ENCODE measurements at regions not wholly inside any gene's neighbourhood (a gene's known extent, or its start where the extent isn't known, plus 50 kb on each side); places are given as distances from the start of the nearest gene placed in this dataset.

DNA sequence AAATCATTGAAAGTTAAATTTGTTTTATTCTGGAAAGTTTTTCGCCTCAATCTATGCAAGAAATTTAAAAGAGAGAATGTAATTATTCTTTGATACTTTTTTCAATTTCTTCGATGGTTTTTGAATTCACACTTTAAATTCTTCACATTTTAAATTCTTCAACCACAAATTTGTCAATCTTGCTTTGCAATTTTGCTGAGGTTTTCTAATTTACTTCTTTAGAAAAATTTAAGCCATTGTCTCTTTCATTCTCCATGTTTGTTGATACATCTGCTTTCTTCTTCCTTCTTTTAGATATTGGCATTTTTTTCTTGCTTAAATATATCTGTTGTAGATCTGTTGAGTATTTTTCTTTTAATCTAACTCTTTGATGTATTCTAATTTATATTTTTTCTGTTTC lies 301.9 kb upstream of the DSEL start:
- FAIRE-seq = no peak
- TF ChIP-seq PAX5 (IDR thresholded peaks at IDR 0.05; ENCODE audit: insufficient read depth, low read length, severe bottlenecking) (no peak), SPI1 (IDR thresholded peaks at IDR 0.05; ENCODE audit: low read depth, low read length) (no peak), POLR2AphosphoS5 (IDR thresholded peaks at IDR 0.05; ENCODE audit: low read depth, low read length) (no peak), POU2F2 (IDR thresholded peaks at IDR 0.05; ENCODE audit: low read depth, low read length) (no peak), TAF1 (IDR thresholded peaks at IDR 0.05; ENCODE audit: low read depth, low read length) (no peak), POLR2A (IDR thresholded peaks at IDR 0.05; ENCODE audit: low read depth, low read length) (no peak)

GRCh38 chr18:67815280-67815679 lies 298.8 kb upstream of the DSEL start:
- no peak for DNase-seq (ENCODE audit: insufficient read length, low spot score)
- FAIRE-seq = no peak
- TF ChIP-seq TAF1 (IDR thresholded peaks at IDR 0.05; ENCODE audit: low read depth, low read length) (no peak), SPI1 (IDR thresholded peaks at IDR 0.05; ENCODE audit: low read depth, low read length) (no peak), PAX5 (IDR thresholded peaks at IDR 0.05; ENCODE audit: insufficient read depth, low read length, severe bottlenecking) (no peak), POLR2AphosphoS5 (IDR thresholded peaks at IDR 0.05; ENCODE audit: low read depth, low read length) (no peak), POU2F2 (IDR thresholded peaks at IDR 0.05; ENCODE audit: low read depth, low read length) (no peak), POLR2A (IDR thresholded peaks at IDR 0.05; ENCODE audit: low read depth, low read length) (no peak)

More for the DNA sequence above, 301.9 kb upstream of the DSEL start:
- DNase-seq (ENCODE audit: insufficient read length, low spot score) = no peak

DNA sequence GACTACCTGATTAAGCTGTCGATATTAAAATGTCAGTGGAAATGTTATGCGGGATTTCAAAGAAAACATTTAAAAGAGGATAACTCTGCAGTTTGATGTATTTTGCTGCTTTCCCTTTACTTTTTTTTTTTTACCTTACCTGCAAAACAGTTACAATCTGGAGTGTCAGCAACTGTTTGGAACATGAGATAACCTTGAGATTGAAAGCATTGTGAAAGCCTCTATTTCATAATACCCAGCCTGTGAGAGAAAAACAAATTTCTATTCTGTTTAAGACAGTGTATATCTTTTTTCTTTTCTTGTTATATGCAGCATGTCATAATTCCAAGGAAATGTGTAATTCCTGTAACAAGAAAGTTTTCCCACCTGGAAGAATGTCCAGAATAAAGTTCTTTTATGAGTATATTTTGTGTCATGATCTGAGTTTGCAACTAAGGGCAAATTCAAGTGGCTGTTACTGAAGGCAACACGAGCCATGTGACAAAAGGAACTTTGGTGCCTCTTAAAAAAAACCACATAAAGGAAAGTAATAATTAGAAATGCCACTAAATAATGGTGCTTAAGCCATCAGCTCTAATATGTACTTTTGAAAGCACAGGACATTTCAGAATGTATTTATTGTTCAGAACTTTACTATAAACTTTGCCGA lies 297.0 kb upstream of the DSEL start:
- no peak for FAIRE-seq
- DNase-seq (ENCODE audit: insufficient read length, low spot score) = no peak
- TF ChIP-seq POLR2A (IDR thresholded peaks at IDR 0.05; ENCODE audit: low read depth, low read length) = no peak
- TF ChIP-seq POU2F2 (IDR thresholded peaks at IDR 0.05; ENCODE audit: low read depth, low read length) = no peak
- no peak for TF ChIP-seq TAF1 (IDR thresholded peaks at IDR 0.05; ENCODE audit: low read depth, low read length)
- no peak for TF ChIP-seq POLR2AphosphoS5 (IDR thresholded peaks at IDR 0.05; ENCODE audit: low read depth, low read length)
- TF ChIP-seq SPI1 (IDR thresholded peaks at IDR 0.05; ENCODE audit: low read depth, low read length) = no peak
- no peak for TF ChIP-seq PAX5 (IDR thresholded peaks at IDR 0.05; ENCODE audit: insufficient read depth, low read length, severe bottlenecking)

DNA sequence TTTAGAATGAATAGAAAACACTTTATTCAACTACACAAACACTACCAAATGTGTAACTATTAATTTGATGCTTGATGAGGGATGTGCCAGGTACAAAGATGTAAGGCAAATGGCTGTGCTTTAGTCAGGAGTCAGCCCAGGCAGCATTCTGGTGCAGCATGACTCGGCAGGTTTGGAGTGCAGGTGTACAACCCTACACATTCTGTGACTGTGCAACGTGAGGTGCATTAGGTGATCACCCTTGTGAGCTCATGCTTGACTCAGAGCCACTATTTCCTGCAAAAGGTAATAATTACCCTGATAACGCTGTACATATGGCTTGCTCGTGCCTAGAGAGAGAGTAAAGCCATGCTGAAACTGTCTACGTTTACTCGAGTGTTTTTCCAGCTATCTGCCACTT lies 288.7 kb upstream of the DSEL start:
- FAIRE-seq (no peak), DNase-seq (ENCODE audit: insufficient read length, low spot score) (no peak)
- no peak for TF ChIP-seq POLR2AphosphoS5 (IDR thresholded peaks at IDR 0.05; ENCODE audit: low read depth, low read length)
- TF ChIP-seq PAX5 (IDR thresholded peaks at IDR 0.05; ENCODE audit: insufficient read depth, low read length, severe bottlenecking) = no peak
- no peak for TF ChIP-seq POU2F2 (IDR thresholded peaks at IDR 0.05; ENCODE audit: low read depth, low read length)
- no peak for TF ChIP-seq POLR2A (IDR thresholded peaks at IDR 0.05; ENCODE audit: low read depth, low read length)
- no peak for TF ChIP-seq SPI1 (IDR thresholded peaks at IDR 0.05; ENCODE audit: low read depth, low read length)
- TF ChIP-seq TAF1 (IDR thresholded peaks at IDR 0.05; ENCODE audit: low read depth, low read length) = no peak

DNA sequence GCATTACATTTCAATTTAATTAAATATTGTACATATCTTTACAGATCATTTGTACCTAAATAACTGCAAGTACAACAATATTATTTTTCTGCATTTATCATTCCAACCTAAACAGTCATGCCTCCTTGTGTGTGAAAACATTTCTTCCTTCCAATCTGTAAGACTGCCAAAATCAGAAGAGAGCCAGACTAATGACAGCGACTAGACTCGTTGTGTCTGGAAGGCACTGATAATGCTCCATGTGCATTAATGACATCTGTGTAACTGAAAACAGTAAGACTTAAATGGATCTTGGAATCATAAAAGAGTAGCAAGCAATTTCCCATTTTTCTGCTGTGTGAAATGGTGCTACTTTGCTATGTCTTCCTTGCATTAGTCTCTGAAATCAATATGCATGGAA lies 278.0 kb upstream of the DSEL start:
- no peak for DNase-seq (ENCODE audit: insufficient read length, low spot score)
- FAIRE-seq = no peak
- TF ChIP-seq PAX5 (IDR thresholded peaks at IDR 0.05; ENCODE audit: insufficient read depth, low read length, severe bottlenecking) (no peak), SPI1 (IDR thresholded peaks at IDR 0.05; ENCODE audit: low read depth, low read length) (no peak), POU2F2 (IDR thresholded peaks at IDR 0.05; ENCODE audit: low read depth, low read length) (no peak), TAF1 (IDR thresholded peaks at IDR 0.05; ENCODE audit: low read depth, low read length) (no peak), POLR2A (IDR thresholded peaks at IDR 0.05; ENCODE audit: low read depth, low read length) (no peak), POLR2AphosphoS5 (IDR thresholded peaks at IDR 0.05; ENCODE audit: low read depth, low read length) (no peak)

DNA sequence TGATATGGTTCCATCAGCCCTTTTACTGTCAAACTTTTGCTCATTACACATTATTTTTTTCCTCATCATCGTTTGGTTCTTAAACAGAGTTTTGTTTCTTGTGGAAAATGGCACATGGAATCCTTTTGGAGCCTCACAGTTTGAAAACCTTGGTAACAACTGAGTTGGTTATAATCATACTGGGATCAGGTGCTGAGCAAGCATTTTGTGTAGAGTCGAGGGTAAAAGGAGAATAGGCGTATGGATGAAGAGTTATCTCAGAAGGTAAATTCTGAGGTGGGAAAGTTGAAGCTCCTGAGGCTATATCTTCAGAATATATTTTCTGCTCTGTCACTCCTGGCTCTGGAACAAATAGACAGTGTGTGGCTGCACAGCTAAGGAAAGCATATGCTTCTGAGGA lies 274.0 kb upstream of the DSEL start:
- no peak for TF ChIP-seq POLR2AphosphoS5 (IDR thresholded peaks at IDR 0.05; ENCODE audit: low read depth, low read length)
- DNase-seq (ENCODE audit: insufficient read length, low spot score) (no peak), FAIRE-seq (no peak)

GRCh38 chr18:67789165-67789545 lies 272.6 kb upstream of the DSEL start:
- FAIRE-seq (no peak), DNase-seq (ENCODE audit: insufficient read length, low spot score) (no peak)
- no peak for TF ChIP-seq TAF1 (IDR thresholded peaks at IDR 0.05; ENCODE audit: low read depth, low read length)
- TF ChIP-seq POLR2AphosphoS5 (IDR thresholded peaks at IDR 0.05; ENCODE audit: low read depth, low read length) = no peak
- TF ChIP-seq POLR2A (IDR thresholded peaks at IDR 0.05; ENCODE audit: low read depth, low read length) = no peak
- TF ChIP-seq SPI1 (IDR thresholded peaks at IDR 0.05; ENCODE audit: low read depth, low read length) = no peak
- no peak for TF ChIP-seq POU2F2 (IDR thresholded peaks at IDR 0.05; ENCODE audit: low read depth, low read length)
- no peak for TF ChIP-seq PAX5 (IDR thresholded peaks at IDR 0.05; ENCODE audit: insufficient read depth, low read length, severe bottlenecking)

DNA sequence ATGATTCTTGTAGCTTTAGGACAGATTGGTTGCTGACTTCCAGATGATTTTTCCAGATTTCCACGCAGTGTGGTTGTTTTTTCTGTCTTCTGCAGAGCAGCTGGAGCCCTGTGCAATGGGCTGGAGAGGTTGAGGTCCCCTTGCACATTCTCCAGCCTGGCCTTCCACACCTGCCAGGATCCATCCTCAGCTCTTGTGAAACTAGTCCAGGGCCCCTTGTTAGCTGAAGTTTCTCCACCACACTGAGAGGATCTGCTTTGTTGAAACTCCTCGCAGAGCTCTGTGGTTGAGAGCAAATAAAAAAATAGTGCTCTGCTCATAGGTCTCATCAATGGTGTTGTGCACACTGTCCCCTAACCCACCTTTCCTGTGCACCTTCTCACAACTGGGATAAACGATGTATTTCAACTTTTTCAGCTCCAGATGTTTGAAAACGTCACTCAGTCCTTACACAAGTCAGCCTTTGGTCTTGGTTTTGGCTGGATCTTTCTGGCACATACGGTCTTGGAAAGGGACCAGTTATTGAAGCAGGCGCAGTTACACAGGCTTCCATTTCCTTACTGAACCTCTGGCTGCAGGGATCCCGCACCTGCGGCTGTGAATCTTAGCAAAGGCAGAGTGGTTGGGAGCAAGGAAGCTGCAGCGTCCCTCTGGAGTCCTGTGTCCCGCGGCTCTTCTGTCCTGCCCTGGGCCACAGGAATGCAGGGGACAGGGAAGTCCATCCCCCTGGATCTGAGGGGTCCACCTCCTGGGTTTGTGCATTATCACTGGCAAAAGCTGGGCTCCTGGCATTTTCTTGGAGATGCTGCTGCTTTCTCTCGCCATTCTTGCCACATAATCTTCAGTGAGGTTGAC lies 272.0 kb upstream of the DSEL start:
- DNase-seq (ENCODE audit: insufficient read length, low spot score) = no peak
- TF ChIP-seq POLR2AphosphoS5 (IDR thresholded peaks at IDR 0.05; ENCODE audit: low read depth, low read length) (no peak), POLR2A (IDR thresholded peaks at IDR 0.05; ENCODE audit: low read depth, low read length) (no peak), TAF1 (IDR thresholded peaks at IDR 0.05; ENCODE audit: low read depth, low read length) (no peak), PAX5 (IDR thresholded peaks at IDR 0.05; ENCODE audit: insufficient read depth, low read length, severe bottlenecking) (no peak), SPI1 (IDR thresholded peaks at IDR 0.05; ENCODE audit: low read depth, low read length) (no peak), POU2F2 (IDR thresholded peaks at IDR 0.05; ENCODE audit: low read depth, low read length) (no peak)
- FAIRE-seq = no peak

- FAIRE-seq = no peak
- DNase-seq (ENCODE audit: insufficient read length, low spot score) = no peak
- TF ChIP-seq POLR2A (IDR thresholded peaks at IDR 0.05; ENCODE audit: low read depth, low read length) (no peak), POU2F2 (IDR thresholded peaks at IDR 0.05; ENCODE audit: low read depth, low read length) (no peak), PAX5 (IDR thresholded peaks at IDR 0.05; ENCODE audit: insufficient read depth, low read length, severe bottlenecking) (no peak)
These were observed 266.9 kb upstream of the DSEL start for GRCh38 chr18:67783196-67783946.

All from GM12891 (cell line).